ENCODE measurements at regions not wholly inside any gene's neighbourhood (a gene's known extent, or its start where the extent isn't known, plus 50 kb on each side); places are given as distances from the start of the nearest gene placed in this dataset.

- H3K4me3 ChIP-seq (ENCODE audit: low read depth, low read length): no peak overlapping the region
- no peak for DNase-seq (ENCODE audit: low read depth)
- TF ChIP-seq CTCF (IDR thresholded peaks at IDR 0.05; ENCODE audit: insufficient read depth, low read length): no peak
Observed at GRCh38 chr18:59835605-59836379, 64.0 kb upstream of the PMAIP1 start.

DNA sequence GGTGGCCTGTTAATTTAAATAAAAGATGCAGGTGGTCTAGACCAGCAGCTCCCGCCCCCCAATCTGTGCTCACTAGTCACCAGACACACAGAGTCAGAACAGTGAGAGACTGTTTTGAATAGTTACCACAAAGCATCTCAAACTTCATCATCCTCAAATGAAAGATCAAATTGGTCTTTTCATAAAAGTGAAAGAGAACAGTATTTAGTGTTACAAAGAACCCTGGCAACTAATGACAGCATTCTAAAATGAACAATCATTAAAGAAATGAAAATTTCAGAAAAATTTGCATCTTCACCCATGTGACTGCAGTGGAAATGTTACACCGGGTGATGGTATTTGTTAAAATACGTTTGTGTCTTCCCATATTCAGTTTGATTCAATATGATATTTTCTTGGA is 65.5 kb upstream of the PMAIP1 start:
- H3K4me3 ChIP-seq (ENCODE audit: low read depth, low read length): no peak overlapping the region
- TF ChIP-seq CTCF (IDR thresholded peaks at IDR 0.05; ENCODE audit: insufficient read depth, low read length): no peak
- no peak for DNase-seq (ENCODE audit: low read depth)

- DNase-seq (ENCODE audit: low read depth): no peak
- no peak overlapping the region for H3K4me3 ChIP-seq (ENCODE audit: low read depth, low read length)
- no peak for TF ChIP-seq CTCF (IDR thresholded peaks at IDR 0.05; ENCODE audit: insufficient read depth, low read length)
Observed at GRCh38 chr18:59833785-59834184, 66.0 kb upstream of the PMAIP1 start.

DNA sequence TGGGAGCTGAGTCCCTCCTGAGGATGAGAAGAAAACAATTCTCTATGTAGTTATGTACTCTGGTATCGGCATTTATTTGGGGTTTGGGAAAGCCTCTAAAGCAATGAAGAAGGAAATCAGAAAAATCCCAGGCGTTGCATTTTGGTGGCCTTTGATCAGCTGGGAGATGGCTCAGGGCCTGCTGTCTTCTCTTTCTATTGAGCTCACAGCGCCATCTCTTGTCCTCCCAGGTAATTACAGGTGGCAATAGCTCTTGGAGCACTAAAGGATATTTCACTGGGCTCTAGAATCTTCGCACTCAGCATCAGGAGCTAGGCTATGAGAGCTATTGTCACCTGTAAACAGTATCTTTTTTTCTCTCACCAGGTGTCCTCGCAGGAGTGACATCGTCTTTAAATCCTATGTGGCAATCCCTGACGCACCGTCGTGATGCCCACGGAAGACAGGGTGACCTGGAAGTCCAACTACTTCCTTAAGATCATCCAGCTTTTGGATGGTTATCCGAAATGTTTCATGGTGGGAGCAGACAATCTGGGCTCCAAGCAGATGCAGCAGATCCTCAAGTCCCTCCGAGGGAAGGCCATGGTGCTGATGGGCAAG is 76.1 kb upstream of the PMAIP1 start:
- H3K4me3 ChIP-seq (ENCODE audit: low read depth, low read length): no peak overlapping the region
- TF ChIP-seq CTCF (IDR thresholded peaks at IDR 0.05; ENCODE audit: insufficient read depth, low read length): peak; percentile 89
- DNase-seq (ENCODE audit: low read depth): peak; percentile 91

DNA sequence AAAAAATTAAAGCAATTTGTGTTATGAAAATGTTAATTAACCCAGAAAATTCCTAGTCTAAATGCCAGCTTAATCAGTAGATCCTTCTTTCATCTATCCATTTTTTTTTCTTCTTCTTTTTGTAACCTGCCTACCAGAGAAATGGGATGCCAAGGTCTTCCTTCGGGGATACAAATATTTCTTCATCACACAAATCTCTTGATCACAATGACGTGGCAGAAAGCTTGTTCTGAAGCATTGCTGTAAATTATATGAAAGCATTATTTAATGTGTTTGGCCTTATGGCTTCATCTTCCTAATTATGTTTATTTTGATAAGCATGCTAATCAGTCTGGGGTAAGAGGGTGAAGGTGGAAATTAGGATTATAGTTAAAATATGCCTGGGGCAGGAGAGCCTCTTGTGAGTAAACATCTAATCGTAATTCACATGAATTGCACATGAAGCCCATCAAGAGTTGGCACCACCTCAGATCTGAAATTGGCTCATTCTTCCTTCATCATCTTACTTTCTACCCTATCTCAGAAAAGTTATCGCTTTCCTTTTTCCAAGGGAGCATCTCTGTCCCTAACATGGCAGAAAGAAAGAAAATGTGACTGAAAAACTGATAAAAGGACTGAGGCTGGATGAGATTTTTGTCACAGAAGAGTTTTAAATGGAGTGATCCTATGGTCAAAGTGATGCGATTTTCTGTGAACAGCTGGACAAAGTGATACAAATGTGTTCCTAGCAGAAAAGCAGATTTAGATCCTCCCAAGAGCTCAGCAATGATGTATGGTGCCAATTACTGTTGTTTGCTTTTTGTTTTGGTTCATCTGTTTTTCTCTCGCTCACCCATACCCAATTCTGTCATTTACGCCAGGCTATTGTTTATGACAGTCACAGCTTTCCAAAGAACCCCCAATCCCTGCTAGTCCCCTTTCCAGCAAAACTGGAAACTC is 76.9 kb upstream of the PMAIP1 start:
- no peak for TF ChIP-seq CTCF (IDR thresholded peaks at IDR 0.05; ENCODE audit: insufficient read depth, low read length)
- DNase-seq (ENCODE audit: low read depth): no peak
- no peak overlapping the region for H3K4me3 ChIP-seq (ENCODE audit: low read depth, low read length)

DNA sequence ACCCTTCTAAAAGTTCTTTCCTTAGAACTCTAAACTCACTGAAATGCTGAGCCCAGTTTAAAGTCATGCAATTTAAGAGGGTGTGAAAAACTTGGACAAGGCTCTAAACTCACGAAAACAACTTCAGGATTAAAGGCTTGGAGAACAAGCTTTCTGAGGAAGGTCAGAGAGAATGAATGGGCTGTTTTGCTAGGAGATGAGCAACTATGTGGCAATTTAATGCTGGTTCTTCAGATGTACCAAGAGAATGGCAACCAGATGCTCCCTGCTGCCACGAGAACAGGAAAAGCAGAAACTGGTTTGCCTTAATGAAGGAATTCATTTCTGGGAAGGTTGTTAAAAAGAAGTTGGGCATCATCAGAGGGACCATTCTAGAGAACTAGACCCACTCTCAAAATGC is 77.8 kb upstream of the PMAIP1 start:
- H3K4me3 ChIP-seq (ENCODE audit: low read depth, low read length): no peak overlapping the region
- DNase-seq (ENCODE audit: low read depth): peak; percentile 41
- TF ChIP-seq CTCF (IDR thresholded peaks at IDR 0.05; ENCODE audit: insufficient read depth, low read length): no peak

Measured in fibroblast of the aortic adventitia (primary cell).